ENCODE measurements at regions not wholly inside any gene's neighbourhood (a gene's known extent, or its start where the extent isn't known, plus 50 kb on each side); places are given as distances from the start of the nearest gene placed in this dataset.
"Not testable (repeated sequence)": the region's sequence is repeated elsewhere in the genome, so short reads cannot be mapped to it uniquely, and the experiment has no call there.

DNA sequence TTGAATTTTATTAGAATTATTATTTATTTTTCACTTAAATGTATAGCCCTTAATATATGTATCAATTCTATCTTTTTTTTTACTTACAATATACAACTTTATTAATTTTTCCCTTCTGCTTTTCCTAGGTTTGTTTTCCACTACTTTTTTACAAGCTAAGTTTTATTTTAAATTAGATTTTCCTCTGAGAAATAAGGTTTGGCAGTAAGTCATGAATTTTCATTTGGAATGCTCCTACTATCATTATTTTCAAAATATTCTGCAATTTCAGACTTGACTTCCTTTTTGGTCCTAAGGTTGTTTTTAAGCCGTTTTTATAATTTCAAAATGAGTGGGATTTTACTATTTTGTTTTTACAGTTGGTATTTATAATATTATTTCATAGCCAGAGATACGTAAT lies 222.8 kb upstream of the PIEZO2 start:
- no peak for DNase-seq

DNA sequence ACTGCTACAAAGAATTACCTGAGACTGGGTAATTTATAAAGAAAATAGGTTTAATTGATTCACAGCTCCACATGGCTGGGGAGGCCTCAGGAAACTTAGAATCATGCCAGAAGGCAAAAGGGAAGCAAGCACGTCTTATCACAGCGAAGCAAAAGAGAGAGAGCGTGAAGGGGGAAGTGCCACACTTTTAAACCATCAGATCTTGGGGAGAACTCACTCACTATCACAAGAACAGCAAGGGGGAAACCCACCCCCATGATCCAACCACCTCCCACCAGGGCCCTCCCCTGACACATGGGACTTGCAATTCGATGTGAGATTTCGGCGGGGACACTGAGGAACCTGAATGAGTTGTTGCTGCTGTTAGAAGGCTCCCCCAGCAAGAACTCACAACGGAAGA lies 220.2 kb upstream of the PIEZO2 start:
- DNase-seq: peak; percentile 5 to 57

DNA sequence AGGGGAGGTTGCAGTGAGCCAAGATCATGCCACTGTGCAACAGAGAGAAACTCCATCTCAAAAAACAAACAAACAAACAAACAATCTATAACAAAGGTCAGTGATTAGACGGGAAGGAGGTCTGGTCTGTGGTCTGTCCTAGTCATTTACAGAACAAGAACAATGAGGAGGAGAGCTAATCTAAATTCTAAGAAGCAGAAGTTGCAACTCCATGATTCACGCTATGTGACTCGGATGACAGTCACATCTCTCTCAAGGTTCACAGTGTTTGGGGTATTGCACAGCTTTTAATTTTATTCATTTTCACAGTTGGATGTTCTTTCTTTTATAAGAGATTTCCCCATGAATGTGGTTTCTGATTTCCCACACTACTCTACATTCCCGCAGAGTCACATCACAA lies 218.7 kb upstream of the PIEZO2 start:
- peak; percentile 29 to 76 for DNase-seq

GRCh38 chr18:11367351-11367750 lies 218.0 kb upstream of the PIEZO2 start:
- DNase-seq: no peak

DNA sequence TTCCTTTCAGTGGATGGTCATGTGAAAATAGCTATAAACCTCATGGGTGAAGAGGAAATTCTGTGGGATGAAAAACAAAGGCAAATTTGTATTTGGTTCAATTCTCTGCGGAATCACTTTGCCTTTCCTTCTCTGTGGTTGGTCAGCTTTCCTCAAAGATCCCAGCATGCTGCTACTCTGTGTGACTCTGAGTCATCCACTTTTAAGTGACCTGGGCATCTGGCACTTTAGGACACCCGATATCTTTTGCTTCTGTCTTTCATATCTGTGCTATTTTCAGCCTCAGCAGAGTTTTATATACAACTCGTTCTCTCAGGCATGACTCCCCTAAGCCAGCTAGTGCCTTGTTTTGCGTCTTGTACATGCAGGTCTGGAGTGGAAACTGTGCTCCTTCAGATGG lies 217.0 kb upstream of the PIEZO2 start:
- no peak for DNase-seq

- no peak for DNase-seq
Measured at GRCh38 chr18:11362856-11363255, 213.5 kb upstream of the PIEZO2 start.

GRCh38 chr18:11361862-11362261 lies 212.5 kb upstream of the PIEZO2 start:
- not testable (repeated sequence) for DNase-seq

DNA sequence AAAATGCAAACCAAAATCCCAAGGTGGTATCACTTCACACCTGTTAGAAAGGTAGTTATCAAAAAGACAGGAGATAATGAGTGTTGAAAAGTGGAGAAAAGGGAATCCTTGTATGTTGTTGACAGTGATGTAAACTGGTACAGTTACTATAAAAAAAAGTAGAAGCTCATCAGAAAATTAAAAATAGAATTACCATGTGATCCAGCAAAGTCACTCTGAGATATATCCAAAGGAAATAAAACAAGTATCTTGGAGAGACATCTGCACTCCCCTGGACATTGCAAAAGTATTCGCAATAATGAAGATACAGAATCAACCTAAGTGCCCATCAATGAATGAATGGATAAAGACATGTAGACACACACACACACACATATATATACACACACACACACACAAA lies 208.3 kb upstream of the PIEZO2 start:
- no peak for DNase-seq

GRCh38 chr18:11344576-11344975 lies 195.2 kb upstream of the PIEZO2 start:
- DNase-seq: not testable (repeated sequence)

DNA sequence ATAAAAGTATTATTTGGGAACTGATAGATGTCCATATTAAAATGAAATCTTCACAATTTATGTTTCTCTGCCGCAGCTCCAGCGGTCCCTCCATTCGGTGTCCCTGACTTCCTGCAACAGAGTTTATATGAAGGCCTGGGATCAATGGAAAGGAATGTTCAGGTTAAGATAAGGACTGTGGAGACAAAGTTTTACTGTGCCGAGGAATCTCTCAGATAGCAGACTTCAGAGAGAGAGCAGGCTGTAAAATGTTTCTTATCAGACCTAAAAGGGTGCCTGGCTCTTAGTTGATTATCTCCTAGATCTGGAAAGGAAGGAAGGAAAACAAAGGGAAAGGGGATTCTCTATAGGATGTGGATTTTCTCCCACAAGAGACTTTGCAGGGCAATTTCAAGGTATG lies 193.7 kb upstream of the PIEZO2 start:
- DNase-seq: no peak

- DNase-seq: not testable (repeated sequence)
Measured at GRCh38 chr18:11342115-11342514, 192.7 kb upstream of the PIEZO2 start.

DNA sequence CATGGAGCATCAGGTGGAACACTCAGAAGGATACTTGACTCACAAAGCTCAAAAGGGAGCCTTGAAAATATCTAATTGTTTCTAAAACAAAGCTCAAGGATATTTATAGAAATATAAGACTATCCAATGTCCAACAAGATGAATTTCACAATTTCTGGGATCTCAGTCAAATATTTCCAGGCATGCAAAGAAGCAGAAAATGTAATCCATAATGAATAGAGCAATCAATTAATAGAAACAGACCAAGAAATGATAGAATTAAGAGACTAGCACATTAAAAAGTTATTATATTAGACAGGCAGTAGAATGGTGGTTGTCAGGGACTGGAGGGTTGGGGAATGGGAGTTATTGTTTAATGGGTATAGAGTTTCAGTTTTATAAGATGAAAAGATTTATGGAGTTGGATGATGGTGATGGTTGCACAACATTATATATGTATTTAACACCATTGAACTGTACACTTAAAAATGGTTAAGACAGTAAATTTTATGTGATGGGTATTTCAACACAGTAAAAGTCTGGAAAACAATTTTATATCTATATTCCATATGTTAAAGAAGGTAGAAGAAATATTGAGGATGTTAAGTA lies 189.9 kb upstream of the PIEZO2 start:
- DNase-seq: no peak

GRCh38 chr18:11336241-11336640 lies 186.9 kb upstream of the PIEZO2 start:
- no peak for DNase-seq

DNA sequence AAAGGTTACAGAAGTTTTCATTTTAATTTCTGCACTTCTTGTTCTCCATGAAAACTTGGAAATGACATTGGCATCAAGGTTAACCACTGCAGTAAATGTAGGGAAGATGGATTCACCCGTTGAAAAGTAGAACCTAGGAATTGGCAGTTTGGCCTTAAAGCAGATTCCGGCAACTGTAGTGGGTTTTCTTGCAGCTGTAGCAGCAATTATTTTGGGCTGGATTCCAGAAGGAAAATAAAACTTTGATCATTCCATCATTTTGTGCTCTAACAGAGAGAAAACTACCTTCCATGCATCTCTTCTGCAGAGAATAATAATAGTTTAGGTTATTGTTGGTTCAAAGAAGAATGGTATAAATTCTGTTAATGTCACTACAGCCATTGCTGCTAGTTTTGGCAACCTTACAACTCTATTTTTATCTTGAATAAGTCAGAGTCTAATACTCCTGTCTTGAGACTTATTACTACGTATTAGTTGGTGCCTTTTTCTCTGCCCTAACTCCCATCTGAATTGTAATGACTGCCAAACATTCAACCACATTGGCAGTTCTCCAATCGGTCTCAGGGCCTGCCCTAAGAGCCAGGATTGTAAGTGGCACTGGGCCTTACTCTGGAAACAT lies 178.1 kb upstream of the PIEZO2 start:
- no peak for DNase-seq

GRCh38 chr18:11324956-11325882 lies 175.8 kb upstream of the PIEZO2 start:
- DNase-seq: no peak

DNA sequence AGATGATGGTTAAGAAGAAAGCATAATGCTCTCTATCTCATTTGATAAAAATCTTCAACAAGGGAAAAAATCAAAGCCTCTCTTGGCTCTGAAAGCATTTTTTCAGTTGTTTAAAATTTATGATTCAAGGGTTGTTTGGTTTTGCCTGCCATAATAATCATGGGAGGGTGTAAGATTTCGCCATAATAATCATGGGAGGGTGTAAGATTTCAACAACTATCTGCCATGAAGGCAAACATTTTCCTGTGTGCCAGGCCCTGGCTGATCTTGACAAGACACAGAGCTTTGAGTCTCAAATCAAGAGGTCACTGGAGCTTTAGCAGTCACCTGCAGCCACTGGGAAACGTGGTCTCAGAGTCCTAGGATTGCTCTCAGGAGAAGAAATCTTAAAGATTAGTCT lies 175.1 kb upstream of the PIEZO2 start:
- DNase-seq: no peak

DNA sequence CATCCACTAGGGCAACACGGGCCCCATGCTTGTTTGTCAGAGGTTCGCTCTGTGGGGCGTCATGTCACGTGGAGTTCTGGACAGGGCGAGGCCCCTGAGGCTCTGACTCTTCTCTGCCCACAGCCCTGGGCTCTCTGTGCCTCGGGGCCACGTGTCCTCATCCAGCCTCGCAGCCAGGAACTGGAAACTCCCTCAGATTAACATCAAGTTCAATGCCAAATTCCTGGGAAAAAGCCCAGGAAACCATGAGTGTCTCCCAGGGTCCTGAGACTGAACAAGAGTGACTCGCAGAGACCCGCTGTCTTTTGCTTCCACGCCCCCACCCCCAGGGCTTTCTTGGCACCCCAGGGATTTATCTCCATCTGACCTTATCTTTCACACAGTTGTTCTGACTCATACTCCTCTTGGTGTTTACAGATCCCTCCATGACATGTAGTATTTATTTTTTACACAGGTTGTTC lies 174.0 kb upstream of the PIEZO2 start:
- DNase-seq: no peak

DNA sequence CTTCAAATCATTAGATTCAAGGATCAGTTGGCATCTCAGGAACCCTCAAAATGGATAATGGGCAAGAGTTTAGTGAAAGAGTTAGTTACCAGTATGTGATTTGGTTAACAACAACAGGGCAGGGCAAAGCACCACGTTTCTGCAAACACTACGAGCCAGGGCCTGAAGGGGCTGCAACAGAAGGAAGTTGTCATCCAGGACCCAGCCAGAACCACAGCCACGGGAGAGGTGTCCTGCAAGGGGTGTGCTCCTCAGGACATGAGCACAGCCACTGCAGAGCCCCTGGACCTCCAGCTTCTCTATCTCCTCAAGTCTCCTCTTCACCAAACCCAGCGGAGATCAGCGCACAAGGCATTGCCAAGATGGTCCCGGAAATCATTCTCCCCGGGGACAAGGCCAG lies 173.3 kb upstream of the PIEZO2 start:
- DNase-seq: no peak

GRCh38 chr18:11322006-11322405 lies 172.6 kb upstream of the PIEZO2 start:
- DNase-seq: no peak

GRCh38 chr18:11320986-11321385 lies 171.6 kb upstream of the PIEZO2 start:
- no peak for DNase-seq

- DNase-seq: no peak
Measured at GRCh38 chr18:11316546-11316945, 167.2 kb upstream of the PIEZO2 start.

- DNase-seq: peak; percentile 17 to 61
Measured at GRCh38 chr18:11310476-11311086, 161.2 kb upstream of the PIEZO2 start.

DNA sequence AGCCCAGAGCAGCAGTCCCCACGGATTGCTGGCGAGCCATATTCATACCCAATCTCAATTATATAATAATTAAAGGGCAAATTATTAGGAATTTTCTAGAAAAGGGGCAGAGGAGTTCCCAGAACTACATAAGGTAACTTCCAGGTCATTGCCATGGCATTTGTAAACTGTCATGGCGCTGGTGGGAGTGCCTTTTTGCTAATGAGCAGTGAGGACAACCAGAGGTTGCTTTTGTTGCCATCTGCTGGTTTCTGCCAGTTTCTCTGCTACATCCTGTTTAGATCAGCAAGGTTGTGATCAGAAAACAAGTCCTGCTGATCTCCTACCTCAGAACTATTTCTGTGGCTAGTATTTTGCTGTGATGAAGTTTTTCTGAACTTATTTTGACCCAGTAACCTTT lies 159.8 kb upstream of the PIEZO2 start:
- DNase-seq: no peak

Data from inflammatory macrophage treated with lipopolysaccharide for 1 hour (primary cell).